ACC112 (cell line): ENCODE measurements at regions not wholly inside any gene's neighbourhood (a gene's known extent, or its start where the extent isn't known, plus 50 kb on each side); places are given as distances from the start of the nearest gene placed in this dataset.

Experiments
- H2AFZ ChIP-seq: fragments of 200-600 bp; sonication (generic); one replicate; pipeline ENCODE4 v1.6.0; 2017; ENCODE audit warnings: antibody characterized with exemption, low read length; ENCODE audit not compliant: unreplicated experiment
- H3K27ac ChIP-seq: fragments of 200-600 bp; sonication (generic); 2 replicates; pipeline ENCODE4 v1.5.1; 2014; ENCODE audit warnings: low read depth, mild to moderate bottlenecking, antibody characterized with exemption, low read length, moderate library complexity
- H3K27me3 ChIP-seq: fragments of 200-600 bp; sonication (generic); 2 replicates; pipeline ENCODE4 v1.6.1; 2014; ENCODE audit warnings: mild to moderate bottlenecking, antibody characterized with exemption, low read length, moderate library complexity, mixed read lengths; ENCODE audit not compliant: insufficient read depth
- H3K36me3 ChIP-seq: fragments of 200-600 bp; sonication (generic); 2 replicates; pipeline ENCODE4 v1.6.1; 2016; ENCODE audit warnings: mild to moderate bottlenecking, antibody characterized with exemption, low read length, moderate library complexity, mixed read lengths; ENCODE audit not compliant: insufficient read depth
- H3K4me1 ChIP-seq: fragments of 200-600 bp; sonication (generic); one replicate; pipeline ENCODE4 v1.6.1; 2016; ENCODE audit warnings: low read length, mixed read lengths; ENCODE audit not compliant: insufficient read depth, unreplicated experiment, control insufficient read depth
- H3K4me3 ChIP-seq: fragments of 200-600 bp; sonication (generic); 2 replicates; pipeline ENCODE4 v1.5.1; 2014; ENCODE audit warnings: mild to moderate bottlenecking, low read depth, low read length
- H3K79me2 ChIP-seq: fragments of 200-600 bp; sonication (generic); one replicate; pipeline ENCODE4 v1.6.0; 2016; ENCODE audit warnings: low read length; ENCODE audit not compliant: control insufficient read depth, unreplicated experiment, insufficient read depth

- Histone ChIP-seq H3K79me2 (no peaks in the 10 kb centered on the region), H3K4me3 (no peak overlapping the region), H3K4me1 (peaks cover 10% of the 10 kb centered on the region), H3K27me3 (no peaks in the 10 kb centered on the region), H3K36me3 (no peaks in the 10 kb centered on the region), H2AFZ (no peak overlapping the region), H3K27ac (peak overlapping the region; percentile 56)
Observed at GRCh38 chr5:57317341-57317740, 143.5 kb downstream of the GPBP1 start.

DNA sequence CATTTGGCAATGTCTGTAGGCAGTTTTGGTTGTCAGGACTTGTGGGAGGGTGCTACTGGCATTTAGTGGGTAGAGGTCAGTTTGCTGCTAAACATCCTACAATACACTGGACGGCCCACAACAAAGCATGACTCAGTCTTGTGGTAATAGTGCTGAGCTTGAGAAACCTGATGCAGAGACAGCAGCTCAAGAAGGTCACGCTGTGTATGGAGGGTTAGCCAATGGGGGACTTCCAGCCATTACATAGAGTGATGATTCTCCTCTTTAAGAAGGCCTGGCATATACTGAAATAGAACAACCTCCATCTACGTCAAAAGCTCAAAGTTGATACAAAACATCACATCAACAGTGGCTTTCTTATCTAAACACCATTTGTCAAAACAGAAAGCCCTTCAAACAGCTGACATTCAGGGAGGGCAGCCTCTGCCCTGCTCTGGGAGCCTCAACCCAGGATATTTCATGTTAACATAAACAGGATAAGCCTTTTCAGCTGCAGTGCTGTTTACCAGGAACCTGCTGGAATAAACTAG is 143.0 kb downstream of the GPBP1 start:
- Histone ChIP-seq H3K27me3 (no peaks in the 10 kb centered on the region), H3K36me3 (no peaks in the 10 kb centered on the region), H3K4me1 (peaks cover 10% of the 10 kb centered on the region), H3K27ac (peak overlapping the region; percentile 56), H3K79me2 (no peaks in the 10 kb centered on the region), H2AFZ (no peak overlapping the region), H3K4me3 (no peak overlapping the region)

GRCh38 chr5:57315941-57316340 is 142.1 kb downstream of the GPBP1 start:
- no peak overlapping the region for H3K4me3 ChIP-seq
- H3K27ac ChIP-seq, result no peak overlapping the region
- H3K27me3 ChIP-seq, result no peaks in the 10 kb centered on the region
- no peaks in the 10 kb centered on the region for H3K79me2 ChIP-seq
- H3K36me3 ChIP-seq, result no peaks in the 10 kb centered on the region
- H3K4me1 ChIP-seq, result peaks cover 10% of the 10 kb centered on the region
- H2AFZ ChIP-seq, result no peak overlapping the region
